GM19324 (cell line): ENCODE measurements at regions not wholly inside any gene's neighbourhood (a gene's known extent, or its start where the extent isn't known, plus 50 kb on each side); places are given as distances from the start of the nearest gene placed in this dataset.
"Not testable (repeated sequence)": the region's sequence is repeated elsewhere in the genome, so short reads cannot be mapped to it uniquely, and the experiment has no call there.

Source experiments
- ATAC-seq: cut with Tn5 transposase; IDR thresholded peaks from one replicate; pipeline ENCODE4 v1.9.1; 2021; ENCODE audit warnings: mild to moderate bottlenecking, moderate library complexity; ENCODE audit not compliant: unreplicated experiment, low FRiP score

- ATAC-seq: no peak
Measured at GRCh38 chr3:98644168-98644567, 50.8 kb upstream of the CPOX start.

DNA sequence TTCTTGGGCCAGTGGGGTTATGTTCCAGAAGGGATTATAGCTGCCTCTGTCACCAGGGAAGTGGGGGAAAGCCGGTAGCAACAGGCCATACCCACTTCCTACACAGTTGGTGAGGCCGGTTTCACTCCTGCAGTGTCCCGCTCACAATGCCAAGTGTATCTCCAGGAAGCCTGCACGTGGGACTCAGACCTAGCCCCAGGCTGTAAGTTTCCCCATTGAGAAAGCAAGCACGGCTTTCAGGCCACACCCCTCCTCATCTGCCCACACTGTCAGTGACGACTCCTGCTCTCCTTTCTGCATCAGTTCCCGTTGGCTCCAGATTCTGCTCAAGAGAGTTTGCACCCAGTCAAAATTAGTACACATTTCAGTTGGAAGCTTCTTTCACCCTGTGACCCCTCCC is 51.6 kb upstream of the CPOX start:
- no peak for ATAC-seq

DNA sequence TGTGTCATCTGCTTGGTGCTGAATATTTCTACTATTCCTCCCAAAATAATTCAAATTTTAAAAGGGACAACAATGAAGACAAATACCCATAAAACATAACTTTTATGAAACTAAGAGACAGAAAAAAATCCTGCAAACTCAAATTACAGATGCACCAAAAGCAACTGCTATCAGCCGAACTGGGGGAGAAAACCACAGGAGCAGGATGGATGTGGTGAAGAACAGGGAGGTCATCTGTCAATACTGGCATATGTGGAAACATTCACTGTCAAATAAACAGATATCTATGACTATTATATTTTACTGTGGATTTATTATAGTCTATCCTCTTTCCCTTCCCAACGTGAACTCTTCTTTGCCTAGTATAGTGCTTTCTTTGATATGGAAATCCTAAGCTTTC is 53.3 kb upstream of the CPOX start:
- no peak for ATAC-seq

DNA sequence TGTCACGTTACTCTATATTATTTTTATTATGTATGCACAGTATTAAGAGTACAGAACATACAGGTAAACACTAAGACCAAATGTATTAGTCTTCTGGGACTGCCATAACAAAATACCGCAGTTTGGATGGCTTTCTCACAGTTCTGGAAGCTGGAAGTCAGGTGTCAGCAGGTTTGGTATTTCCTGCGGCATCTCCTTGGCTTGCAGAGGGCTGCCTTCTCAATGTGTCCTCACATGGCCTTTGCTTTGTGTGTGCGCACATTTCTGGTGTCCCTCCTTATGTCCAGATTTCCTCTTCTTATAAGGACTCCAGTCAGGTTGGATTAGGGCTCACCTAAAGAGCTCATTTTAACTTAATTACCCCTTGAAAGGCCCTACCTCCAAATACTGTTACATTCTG is 53.8 kb upstream of the CPOX start:
- ATAC-seq: no peak

DNA sequence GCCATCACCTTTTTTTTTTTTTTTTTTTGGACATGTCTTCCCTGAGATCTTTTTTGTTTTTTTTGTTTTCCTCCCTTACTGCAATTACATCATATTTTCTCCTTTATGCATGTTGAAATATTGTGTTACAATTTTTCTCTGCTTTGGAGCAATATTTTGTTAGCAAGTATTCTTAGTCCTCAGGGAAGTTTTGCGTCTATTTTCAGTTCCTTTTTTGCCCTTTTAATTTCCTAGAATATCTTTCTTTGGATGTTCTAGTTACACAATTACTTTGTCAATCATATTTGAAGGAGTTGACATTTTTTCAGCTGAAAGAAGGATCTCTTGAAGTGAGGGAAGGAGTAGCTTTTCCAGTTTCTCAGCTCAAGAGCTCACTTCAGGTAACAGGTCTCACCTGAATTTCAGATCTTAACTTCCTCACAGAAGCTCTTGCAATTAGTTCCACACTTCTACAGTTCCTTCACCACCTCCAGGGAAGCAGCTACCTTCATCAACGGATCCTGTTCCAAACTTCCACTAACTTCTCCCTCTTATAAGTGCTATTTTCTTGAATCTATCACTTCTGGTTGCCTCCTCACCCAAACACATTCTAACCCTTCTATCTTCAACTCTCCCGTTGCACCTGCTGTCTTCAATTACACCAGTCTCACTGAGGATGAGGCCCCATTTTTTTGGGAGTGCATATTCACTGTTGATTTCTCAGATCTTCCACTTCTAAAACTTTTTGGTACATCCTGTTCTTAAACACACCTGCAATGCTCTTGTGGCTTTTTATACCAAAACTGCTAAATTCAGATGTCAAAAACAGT is 57.8 kb upstream of the CPOX start:
- ATAC-seq: no peak

GRCh38 chr3:98651780-98652077 is 58.3 kb upstream of the CPOX start:
- ATAC-seq: no peak

GRCh38 chr3:98655666-98656065 is 62.3 kb upstream of the CPOX start:
- no peak for ATAC-seq

GRCh38 chr3:98657457-98657856 is 64.0 kb upstream of the CPOX start:
- ATAC-seq: peak; percentile 94

- ATAC-seq: no peak
Measured at GRCh38 chr3:98662699-98663098, 69.3 kb upstream of the CPOX start.

GRCh38 chr3:98670020-98670419 is 76.6 kb upstream of the CPOX start:
- ATAC-seq: no peak

DNA sequence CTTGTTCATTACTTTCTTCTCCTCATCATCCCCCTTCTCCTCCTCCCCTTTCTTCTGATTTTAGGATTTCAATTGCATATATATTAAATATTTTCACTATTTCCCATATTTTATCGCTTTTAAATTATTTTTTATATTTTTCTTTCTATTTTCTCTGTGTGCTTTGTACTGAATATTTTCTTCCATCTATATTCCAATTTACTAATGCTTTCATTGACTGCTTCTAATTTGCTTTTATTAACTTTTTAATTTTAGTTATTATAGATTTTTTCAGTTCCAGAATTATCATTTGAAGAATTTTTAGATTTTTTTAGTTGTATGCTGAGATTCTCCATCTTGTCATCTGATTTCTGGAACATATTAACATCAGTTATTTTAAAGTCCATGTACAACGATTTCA is 83.2 kb upstream of the ST3GAL6 start:
- no peak for ATAC-seq

GRCh38 chr3:98680723-98681122 is 82.4 kb upstream of the ST3GAL6 start:
- ATAC-seq: no peak

DNA sequence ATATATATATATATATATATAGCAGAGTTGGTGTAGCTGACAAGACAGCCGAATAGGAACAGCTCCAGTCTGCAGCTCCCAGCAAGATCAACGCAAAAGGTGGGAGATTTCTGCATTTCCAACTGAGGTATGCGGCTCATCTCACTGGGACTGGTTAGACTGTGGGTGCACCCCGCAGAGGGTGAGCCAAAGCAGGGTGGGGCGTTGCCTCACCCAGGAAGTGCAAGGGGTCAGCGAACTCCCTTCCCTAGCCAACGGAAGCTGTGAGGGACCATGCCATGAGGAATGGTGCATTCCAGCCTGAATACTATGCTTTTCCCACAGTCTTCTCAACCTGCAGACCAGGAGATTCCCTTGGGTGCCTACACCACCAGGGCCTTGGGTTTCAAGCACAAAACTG is 81.7 kb upstream of the ST3GAL6 start:
- ATAC-seq: no peak

DNA sequence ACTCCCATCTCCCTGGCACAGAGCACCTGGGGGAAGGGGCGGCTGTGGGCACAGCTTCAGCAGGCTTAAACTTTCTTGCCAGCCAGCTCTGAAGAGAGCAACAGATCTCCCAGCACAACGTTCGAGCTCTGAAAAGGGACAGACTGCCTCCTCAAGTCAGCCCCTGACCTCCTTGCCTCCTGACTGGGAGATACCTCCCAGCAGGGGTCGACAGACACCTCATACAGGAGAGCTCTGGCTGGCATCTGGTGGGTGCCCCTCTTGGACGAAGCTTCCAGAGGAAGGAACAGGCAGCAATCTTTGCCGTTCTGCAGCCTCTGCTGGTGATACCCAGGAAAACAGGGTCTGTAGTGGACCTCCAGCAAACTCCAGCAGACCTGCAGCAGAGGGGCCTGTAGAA is 80.7 kb upstream of the ST3GAL6 start:
- ATAC-seq: not testable (repeated sequence)

GRCh38 chr3:98688363-98688762 is 74.8 kb upstream of the ST3GAL6 start:
- no peak for ATAC-seq

DNA sequence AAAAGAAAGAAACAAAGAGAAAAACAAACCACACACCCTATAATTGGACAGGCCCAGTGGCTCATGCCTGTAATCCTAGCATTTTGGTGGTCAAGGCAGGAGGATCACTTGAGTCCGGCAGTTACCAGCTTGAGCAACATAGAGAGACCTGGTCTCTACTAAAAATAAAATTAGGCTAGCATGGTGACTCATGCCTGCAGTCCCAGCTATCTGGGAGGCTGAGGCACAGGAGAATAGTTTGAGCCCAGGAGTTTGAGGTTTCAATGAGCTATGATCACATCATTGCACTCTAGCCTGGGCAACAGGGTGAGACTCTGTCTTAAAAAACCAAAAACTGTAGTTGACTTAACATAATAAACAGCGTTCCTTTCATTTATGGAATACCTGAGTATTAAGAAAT is 72.3 kb upstream of the ST3GAL6 start:
- no peak for ATAC-seq

DNA sequence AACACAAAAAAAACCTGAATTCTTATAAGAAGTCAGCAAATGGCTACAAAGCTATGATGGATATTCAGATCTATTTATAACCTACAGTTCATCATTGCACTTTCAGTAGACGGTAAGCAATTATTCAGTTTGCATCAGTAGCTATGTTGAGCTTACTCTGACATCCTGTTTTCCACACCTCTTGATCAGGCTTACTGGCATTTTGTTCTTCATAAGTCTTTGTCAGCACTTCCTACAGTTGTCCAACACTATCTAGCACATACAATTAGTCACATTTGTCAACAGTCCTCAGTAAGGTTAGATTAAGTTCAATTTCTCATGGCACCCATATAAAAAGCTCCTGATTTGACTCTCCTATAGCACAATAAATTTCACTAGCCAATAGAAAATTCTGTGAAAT is 71.2 kb upstream of the ST3GAL6 start:
- ATAC-seq: no peak

- no peak for ATAC-seq
Measured at GRCh38 chr3:98692787-98693473, 70.2 kb upstream of the ST3GAL6 start.

DNA sequence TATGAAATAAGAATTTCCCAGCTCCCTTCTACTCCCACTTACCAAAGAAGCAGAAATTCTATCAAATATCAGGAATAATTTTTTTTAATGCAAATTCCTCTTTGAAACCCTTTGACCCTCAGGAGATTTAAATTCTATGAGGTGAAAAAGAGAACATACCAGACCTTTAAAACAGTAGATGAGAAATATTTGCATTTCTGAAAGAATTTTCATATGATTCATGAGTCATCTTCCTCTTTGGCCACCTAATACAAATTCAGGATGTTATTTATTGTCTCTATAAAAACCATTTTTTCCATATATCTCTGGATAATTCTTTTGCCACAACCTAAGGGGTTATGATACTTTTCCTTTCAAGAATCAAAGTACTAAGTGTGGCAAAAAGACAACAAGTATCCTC is 67.3 kb upstream of the ST3GAL6 start:
- no peak for ATAC-seq

DNA sequence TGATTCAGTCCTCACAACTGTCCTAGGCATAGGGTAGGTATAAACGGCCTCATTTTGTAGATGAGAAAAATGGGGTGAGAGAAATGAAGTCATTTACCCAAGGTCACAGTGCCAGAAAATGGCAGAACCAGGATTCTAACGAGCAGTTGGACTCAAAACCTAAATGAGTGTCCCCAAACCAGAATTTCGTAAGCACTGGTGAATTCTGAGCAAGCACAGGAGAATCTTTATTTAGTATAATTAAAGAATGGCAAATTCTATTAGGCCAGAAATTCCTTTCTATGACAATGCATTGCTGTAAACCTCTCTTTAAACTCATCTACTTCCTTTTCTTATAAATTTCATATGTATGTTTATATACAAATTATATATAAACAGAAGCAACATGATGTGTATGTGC is 66.8 kb upstream of the ST3GAL6 start:
- ATAC-seq: not testable (repeated sequence)

DNA sequence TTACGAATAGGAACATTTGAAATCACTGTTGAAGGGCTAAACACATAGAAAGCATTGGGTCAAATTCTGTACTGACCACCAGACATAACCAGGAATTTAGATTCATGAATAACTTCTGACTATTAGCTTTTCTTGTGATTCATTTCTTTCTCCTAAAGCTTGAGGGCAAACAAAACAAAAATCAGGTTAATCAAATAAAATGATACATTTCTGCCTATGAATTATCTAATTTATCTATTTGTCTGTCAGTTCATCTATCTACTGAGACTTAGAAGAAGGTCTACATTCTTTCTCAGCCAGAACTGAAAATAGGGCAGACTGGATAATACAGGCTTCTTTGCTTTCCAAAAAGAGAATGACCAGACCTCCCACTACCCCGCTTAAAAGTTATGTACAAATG is 65.9 kb upstream of the ST3GAL6 start:
- ATAC-seq: no peak

- no peak for ATAC-seq
Measured at GRCh38 chr3:98699132-98699531, 64.0 kb upstream of the ST3GAL6 start.
